HG03571 (cell line): ENCODE measurements at regions not wholly inside any gene's neighbourhood (a gene's known extent, or its start where the extent isn't known, plus 50 kb on each side); places are given as distances from the start of the nearest gene placed in this dataset.
"Not testable (repeated sequence)": the region's sequence is repeated elsewhere in the genome, so short reads cannot be mapped to it uniquely, and the experiment has no call there.

Source experiments
- ATAC-seq: cut with Tn5 transposase; IDR thresholded peaks from one replicate; pipeline ENCODE4 v1.9.1; 2021; ENCODE audit not compliant: unreplicated experiment

DNA sequence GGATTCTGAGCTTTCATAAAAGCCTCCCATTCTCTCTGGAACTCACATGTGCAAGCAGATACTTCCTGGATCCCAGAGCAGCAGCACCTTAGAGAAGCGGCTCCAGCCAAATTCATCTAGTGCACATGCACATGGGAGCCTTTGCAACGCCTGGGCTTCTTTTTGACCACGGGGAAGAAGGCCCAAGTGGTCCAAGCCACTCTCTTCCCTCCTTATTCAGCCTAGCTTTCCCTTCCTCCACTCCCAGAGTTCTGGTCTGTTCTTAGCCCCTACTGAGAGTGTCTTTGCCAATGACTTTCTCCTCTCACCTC lies 118.7 kb downstream of the ZNF365 start:
- ATAC-seq = no peak

DNA sequence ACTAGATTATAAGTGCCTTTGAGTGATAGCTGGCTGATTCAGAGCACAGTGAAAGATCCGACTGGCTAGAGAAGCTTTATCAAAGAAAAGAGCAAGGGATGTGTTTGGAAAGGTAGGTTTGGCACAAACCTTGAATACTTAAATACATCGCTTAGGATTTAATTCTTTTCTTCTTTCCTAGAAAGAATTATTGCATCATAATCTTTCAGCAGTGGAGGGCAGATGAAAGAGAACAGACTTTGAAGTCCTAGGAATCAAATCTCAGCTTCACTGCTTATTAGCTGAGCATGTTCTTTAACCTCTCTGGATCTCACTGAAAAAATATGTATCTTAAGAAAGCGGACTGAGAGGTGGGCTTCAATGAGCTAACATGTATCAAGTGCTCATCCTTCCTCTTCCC lies 122.8 kb downstream of the ZNF365 start:
- ATAC-seq = no peak

DNA sequence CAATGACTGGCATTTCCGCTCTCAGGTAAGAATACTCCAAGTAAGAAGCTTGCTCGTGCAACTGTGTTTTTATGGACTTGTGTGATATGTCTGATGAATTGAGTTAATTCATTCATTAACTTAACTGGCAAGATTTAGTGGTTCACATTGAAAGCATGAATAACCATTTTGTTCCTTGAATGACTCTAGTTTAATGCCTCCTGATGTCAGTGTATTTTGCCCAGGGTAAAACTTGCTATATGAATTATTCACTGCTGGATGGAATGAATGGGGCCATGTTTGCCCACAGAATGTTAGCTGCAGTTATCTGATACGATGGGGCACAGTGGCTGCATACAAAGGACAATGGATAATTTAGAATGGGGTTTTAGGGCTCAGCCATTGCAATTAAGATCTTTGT lies 124.1 kb downstream of the ZNF365 start:
- ATAC-seq = no peak

DNA sequence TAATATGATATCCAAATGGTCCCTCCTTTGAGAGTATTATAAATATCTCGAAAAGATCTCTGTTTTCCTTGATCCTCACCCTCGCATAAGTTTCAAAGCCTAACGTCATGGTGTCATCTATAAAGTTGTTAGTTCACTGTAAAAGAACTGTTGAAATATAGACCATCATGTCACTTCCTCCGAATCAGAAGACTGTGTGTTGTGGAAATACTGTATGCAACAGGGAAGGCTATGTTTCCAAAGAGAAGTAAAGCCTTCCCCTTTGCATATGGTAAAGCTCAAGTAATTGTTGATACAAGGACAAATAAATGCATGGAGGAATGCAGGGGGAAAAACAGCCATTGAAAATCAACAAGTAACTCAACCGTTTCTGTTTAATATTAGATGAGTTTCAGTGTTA lies 125.9 kb downstream of the ZNF365 start:
- not testable (repeated sequence) for ATAC-seq

DNA sequence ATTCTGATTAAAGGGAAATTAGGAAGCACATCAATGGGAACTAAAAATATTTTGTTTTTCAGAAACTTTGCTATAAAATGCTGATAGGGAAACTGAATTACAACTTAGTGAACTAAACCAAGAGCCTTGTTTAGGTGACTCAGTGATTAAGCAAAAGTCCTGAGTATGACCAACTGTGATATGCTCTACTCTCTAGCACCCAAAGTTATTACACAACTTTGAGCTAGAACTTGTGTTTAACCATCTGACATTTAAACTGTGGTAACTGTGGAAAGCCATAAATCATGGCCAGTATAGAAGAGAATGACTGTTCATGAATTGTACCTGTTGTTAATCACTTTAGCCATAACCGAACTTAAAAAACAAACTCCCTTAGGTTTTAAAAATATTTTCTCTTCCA lies 127.4 kb downstream of the ZNF365 start:
- no peak for ATAC-seq

DNA sequence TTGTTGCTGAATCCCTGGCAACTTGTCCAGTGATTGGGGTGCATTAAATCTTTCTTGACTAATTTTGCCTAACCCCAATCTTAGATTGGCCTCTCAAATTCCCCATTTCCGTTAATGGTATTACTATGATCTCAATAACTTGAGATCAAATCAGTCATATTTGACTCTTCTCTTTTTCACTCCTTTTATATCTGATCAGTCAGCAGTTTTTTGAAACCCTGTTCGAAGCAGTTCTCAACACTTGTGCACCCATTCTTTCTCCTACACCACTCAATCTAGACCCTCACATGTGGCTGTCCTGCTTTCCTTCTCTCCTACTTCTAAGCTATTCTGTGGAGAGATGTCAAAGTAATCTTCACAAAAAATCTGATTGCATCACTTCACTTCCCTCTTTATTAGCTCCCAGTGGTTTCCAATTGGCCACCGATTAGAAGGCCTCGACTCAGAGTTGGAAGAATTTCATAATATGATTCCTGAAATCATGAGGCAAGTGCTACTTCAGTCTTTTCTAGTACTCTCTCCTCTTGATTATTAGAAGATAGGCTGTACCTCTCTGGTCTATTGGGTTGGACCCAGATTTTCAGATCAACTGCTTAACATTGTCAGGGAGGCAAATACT lies 128.9 kb downstream of the ZNF365 start:
- ATAC-seq = no peak

DNA sequence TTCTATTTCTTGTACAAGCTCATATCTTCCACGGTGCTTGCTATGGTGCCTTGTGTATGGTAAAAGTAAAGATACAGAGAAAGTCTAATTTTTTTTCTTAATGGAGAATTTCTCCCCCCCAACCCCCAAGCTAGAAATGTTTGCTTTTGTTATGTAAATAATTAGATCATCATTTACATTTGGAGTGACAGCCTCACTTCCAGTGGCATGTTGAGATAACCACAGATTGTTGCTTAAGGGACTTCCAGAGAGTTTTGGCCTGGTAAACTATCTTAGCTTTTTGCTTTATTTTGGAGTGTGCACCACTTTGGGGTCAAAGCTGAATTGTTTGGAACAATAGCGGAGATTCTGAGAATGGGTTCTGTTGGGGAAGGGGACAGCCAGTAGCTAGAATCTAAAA lies 129.7 kb downstream of the ZNF365 start:
- no peak for ATAC-seq

DNA sequence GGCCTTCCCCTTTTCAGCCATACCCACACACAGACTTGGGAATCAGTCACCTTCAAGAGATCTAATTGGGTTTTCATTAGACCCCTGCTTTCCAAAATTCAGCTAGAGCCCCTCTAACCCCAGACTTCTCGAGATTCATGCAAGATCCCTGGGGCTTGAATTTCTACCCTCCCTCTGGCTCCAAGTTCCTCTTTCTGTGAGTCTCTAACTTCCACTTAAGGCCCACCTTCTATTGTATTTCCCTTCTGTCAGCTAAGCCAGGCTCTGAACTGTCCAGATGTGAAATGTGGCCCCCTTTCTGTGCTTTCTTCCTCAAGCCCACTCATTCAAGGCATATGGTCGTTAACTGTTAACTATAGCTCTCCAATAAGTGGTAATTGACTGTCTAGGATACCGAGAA lies 132.2 kb downstream of the ZNF365 start:
- ATAC-seq = no peak

DNA sequence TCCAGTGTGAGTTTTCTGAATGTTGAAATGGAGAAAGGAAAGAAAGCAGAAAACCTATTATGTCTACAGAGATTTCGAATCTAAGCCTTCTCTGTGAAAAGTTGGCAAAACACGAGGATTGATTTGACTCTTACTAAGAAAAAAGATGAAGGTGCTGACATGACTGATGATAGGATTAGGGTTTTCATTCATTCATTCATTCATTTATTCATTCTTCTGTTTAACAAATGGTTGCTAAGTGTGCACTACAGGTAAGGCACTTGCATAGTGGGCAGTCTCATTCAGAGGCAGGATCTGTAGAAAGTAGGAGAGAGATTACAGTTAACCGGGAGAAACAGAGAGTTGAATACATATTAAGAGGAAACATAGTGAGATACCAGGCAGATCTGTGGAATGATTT lies 137.1 kb downstream of the ZNF365 start:
- ATAC-seq = peak; percentile 9

DNA sequence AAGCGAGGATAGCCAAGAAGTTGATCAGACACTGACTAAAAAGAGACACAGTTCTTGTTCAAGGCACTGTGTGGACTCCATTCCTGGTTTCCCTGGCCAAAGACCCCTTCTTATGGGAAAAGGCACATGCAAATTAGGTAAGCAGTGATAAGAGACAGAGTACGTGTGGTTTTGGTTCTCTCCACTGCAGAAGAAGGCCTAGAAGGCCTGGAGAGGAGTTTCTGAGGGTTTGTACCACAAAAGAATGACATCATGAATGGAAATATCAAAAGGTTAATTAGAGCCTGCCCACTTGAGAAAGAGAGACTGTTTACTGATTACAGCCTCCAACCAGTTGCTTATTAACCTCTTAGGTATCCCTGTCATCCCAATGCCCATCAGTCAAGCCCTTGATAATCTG lies 137.5 kb downstream of the ZNF365 start:
- ATAC-seq = peak; percentile 83

DNA sequence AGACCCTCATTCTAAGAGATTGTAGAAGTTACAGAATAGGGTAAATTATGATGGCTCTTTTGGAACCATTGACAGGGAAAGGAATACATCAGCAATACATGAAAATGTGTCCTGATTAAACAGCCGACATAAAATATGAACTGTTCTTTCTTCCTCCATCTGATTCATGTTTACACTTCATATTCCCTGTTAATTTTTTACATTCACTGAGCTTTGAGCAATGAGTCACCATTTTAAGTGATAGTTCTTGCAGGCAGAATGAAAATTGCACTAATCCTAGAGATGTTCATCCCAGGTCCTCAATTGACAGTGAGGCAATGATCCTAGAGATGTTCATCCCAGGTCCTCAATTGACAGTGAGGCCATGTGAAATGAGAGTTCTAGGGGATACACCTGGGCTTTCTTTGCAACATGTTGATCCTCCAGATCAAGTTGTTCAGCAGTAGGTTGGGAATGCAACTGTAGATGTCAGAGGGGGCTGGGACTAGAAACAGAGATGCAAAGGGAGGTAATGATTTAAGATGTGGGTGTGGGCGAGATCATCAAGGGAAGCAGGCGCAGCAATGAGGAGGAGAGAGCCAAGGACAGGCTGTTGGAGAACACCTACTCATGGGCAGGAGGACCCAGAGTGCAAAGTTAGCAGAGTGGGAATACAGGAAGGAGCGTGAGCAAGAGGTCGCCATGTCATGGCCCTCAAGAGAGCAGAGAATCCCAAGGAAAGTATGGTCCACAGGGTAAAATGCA lies 138.7 kb downstream of the ZNF365 start:
- no peak for ATAC-seq

DNA sequence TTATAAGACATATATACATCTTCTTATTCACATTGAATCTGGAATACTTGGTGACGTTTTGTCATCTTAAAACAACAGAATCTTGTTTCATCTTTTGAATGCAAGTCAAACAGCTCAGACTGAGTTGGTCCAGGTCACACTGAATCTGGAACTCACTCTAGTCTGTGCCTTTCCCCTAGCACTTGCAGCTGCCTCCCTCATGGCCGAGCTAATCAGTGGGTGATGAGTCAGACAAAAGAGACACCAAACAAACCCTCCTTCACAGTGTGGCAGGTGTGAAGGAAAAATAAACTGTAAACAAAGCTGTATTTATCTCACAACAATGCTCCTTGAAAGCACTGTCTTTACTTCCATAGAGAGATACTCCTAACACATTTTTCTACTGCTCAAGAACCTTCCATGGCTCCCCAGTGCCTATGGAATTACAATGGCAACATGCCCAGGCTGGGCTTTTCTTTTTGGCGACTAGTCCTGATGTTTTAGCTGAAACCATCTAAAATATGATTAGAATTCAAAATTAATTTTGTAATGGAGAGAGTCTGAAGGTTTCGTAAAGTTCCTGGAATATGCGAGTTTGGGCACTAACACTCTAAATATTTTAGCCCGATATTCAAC lies 140.0 kb downstream of the ZNF365 start:
- ATAC-seq = no peak

DNA sequence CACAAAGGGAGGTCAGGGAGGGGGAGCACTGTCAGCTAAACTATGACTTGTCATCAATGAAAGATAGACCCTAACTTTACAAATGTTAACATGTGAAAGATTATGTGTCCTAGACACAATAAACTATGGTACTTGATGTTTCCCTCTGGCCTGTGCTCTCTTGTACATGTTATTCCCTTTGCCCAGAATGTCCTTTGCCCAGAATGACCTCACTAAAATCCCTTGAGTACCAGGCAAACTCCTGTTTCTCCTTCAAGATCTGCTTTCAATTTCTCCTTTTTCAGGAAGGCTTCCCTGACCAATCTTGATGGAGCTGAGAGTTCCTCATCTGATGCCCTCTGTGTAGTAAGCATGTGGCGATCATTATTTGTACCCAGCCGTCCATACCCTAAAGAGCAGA lies 143.1 kb downstream of the ZNF365 start:
- ATAC-seq = no peak

DNA sequence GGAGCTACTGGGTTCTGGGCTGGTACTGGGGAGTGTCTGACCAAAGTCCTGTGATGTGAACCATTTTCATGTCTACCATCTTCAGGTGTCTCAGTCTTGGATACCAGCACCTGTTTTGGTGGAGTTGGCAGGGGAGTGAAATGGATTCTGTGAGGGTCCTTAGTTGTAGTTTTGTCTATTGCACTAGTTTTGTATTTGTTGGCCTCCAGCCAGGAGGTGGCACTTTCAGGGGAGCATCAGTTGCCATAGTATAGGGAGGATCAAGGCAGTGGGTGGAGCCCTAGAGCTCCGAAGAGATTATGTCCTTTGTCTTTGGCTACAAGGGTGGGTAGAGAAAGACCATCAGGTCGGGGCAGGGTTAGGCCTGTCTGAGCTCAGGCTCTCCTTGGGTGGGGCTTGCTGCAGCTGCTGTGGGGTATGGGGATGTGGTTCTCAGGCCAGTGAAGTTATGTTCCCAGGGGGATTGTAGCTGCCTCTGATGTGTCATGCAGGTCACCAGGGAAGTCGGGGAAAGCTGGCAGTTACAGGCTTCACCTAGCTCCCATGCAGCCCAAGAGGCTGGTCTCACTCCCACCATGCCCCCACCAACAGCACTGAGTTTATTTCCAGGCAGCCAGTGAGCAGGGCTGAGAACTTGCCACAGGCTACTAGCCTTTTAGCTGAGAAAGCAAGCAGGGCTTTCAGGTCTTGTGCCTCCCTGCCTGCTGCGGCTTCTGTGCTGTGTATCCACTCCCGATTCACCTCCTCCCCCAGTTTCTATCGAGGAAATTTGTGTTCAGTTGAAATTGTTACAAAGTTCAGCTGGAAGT lies 153.1 kb downstream of the ZNF365 start:
- peak; percentile 70 for ATAC-seq

DNA sequence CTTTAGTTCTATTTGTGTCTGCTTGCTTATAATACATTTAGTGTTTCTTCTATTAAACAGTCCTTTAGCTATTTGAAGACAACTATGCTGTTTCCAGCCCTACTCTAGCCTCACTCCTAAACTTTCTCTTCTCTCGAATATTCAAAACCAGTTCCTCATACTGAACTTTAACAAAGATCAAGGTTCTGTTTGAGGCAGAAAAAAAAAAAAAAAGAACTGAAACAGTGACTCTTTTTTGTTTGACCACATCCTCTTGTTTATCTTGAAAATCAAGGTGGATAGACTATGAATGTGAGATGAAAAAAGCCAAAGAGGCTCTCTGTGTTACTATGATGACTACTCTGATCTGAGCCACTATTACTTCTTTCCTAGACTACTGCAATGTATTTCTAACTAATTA lies 154.3 kb downstream of the ZNF365 start:
- ATAC-seq = peak; percentile 86

DNA sequence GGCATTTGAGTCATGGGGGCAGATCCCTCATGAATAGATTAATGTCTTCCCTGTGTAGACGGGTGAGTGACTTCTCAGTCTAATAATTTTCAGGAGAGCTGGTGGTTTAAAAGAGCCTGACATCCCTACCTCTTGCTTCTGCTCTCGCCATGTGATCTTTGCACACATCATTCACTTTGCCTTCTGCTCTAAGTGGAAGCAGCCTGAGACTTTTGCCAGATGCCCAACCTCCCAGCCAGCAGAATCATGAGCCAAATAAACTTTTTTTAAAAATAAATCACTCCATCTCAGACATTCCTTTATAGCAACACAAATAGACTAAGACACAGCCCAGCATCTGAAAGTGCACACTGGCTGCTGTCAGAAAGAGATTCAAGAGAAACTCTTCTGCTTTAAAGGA lies 155.2 kb downstream of the ZNF365 start:
- ATAC-seq = no peak

DNA sequence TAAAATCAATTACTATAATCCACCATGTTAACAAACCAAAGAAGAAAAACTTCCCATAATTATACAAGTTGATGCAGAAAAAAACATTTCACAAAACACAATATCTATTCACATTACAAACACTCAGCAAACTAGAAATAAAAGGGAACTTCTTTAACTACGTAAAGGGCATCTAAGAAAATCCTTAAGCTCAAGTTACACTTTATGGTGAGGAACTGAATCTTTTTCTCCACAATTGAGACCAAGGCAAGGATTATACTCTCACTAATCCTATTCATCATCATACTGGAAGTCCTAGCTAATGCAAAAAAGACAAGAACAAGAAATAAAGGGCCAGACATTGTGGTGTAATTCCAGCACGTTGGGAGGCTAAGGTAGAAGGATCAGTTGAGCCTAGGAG lies 159.9 kb downstream of the ZNF365 start:
- no peak for ATAC-seq

DNA sequence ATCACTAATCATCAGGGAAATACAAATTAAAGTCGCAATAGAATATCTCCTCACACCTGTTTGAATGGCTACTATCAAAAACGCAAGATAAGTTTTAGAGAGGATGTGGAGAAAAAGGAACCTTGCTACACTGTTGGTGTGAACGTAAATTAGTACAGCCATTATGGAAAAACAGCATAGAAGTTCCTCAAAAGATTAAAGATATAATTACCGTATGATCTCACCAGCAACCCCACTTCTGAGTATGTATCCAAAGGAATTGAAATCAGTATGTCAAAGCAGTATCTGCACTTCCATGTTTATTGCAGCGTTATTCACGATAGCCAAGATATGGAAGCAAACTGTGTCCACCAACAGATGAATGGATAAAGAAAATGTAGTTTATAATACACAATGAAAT lies 164.4 kb downstream of the ZNF365 start:
- no peak for ATAC-seq

DNA sequence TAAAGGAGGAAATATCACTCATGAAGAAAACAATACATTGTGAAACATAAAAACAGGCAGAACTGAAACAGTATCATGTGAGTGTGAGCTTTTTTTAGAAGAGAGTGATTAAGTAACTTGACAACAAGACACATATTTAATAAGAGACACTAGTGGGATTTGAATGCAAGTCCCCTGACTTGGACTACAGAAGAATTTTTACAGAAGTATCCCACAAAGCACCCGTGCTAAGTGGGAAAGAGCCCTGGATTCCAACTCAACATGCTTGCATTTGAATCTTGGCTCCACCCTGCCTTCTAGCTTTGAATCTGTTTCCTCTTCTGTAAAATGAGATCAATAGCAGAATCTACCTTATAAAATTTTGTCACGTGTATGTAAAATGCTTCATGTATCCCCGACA lies 166.2 kb downstream of the ZNF365 start:
- ATAC-seq = peak; percentile 60

DNA sequence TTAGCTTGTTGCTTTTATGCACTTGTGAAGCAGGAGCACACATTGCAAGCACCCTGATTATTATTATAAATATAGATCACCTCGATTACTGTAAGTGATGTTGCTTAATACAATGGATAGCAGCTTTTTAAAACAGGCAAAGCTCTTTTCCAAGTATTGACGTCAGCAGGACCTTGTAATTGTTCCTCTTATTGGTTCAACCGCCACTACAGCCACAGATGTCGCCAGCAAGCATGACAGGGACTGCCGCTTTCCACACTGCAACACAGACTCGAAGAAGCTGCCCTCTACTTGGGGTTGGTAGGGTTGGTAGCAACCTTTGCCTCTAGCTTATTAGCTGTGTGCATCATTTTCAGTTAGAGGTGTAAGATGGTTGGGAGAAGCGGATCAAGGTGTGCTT lies 167.6 kb downstream of the ZNF365 start:
- no peak for ATAC-seq

DNA sequence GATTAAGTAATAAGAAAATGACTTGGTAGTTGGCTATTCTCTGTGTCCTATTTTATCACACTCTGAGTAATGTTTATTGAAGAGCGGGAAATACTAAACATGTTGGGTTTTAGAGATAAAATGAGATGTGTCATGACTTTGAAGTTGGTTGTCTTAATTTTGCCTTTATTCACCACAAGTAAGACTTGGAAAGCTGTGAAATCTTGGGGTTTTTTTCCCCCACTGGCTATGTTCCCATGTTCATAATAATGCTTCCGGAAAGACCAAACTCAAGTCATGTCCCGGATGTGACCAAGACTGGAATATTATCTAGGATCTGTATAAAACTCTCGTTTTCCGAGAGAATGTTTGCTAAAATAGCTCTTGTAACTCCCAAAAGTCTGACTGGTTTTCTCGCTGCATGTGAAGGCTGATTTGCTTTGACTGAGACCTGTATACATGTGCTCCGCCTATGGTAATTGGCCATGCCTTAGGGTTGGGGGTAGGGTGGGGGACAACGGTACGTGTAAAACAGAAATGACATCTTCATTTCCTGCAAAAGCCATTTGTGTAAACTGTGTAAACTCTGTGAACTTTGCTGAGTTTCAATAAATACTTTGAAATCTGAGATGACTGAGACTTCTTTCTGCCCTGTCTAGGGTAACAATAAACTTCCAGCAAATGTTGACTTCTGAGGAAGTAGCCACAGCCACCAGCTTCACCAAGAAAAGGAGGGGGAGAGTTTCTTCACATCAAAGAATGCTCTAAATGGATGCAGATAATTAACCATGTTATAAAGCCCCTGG lies 169.6 kb downstream of the ZNF365 start:
- ATAC-seq = no peak
